Testis (tissue), 2 donors: ENCODE measurements at regions not wholly inside any gene's neighbourhood (a gene's known extent, or its start where the extent isn't known, plus 50 kb on each side); places are given as distances from the start of the nearest gene placed in this dataset.

Source experiments
- CTCF ChIP-seq, 3 experiments: fragments of 450-650 bp in 2 of 3; fragments of 200-600 bp in 1 of 3; sonication (generic) in 1 of 3; IDR thresholded peaks; one replicate each; pipeline ENCODE4 v1.5.1; 2016 to 2019; ENCODE audit warnings: antibody characterized with exemption in 3 of 3, mild to moderate bottlenecking in 2 of 3, moderate library complexity in 1 of 3
- POLR2A ChIP-seq: fragments of 450-650 bp; IDR thresholded peaks from one replicate; pipeline ENCODE4 v1.6.1; 2017; ENCODE audit warnings: antibody characterized with exemption, mild to moderate bottlenecking, moderate library complexity

GRCh38 chr4:100063355-100063754 is 113.3 kb upstream of the H2AZ1 start:
- no peak for TF ChIP-seq POLR2A
- no peak for TF ChIP-seq CTCF (IDR thresholded peaks at IDR 0.05)
